ENCODE measurements at regions not wholly inside any gene's neighbourhood (a gene's known extent, or its start where the extent isn't known, plus 50 kb on each side); places are given as distances from the start of the nearest gene placed in this dataset.
A peak's percentile ranks its signal among the peaks of the same experiment; 100 is the strongest.

DNA sequence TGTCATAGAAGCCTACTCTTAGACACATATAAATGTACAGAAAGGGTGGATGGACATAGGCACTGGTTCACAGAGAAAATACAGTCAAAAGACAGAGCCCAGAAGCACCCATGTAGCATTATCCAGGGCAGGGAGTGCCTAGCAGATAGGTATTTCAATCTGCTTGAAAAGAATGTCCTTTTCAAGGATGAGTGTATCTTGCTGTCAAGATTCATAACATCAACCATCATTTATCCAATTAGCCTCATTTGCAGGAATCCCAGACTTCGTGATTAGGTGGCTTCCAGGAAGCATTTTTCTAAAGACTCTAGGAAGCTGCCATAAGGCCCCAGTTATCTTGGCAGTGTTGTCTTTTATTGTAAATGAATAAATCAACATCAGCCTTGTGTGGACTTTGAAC, 55.6 kb downstream of the SCN11A start:
- ChIA-PET POLR2A (ENCODE audit: unreplicated experiment) (no interaction called here), CTCF (no interaction called here)
- dilution Hi-C loops (cut with HindIII; ENCODE audit: low sequenced_read_pairs, unreplicated experiment): no loop called here
- in situ Hi-C loops (cut with MboI; ENCODE audit: low sequenced_read_pairs): loop anchor here (10.0 kb wide), 1 partner anchor 471 kb away; no protein-coding TSS in a partner anchor
- Histone ChIP-seq H4K20me1 (ENCODE audit: insufficient read depth, low read length) (no peaks in the 10 kb centered on the region), H3K56ac (ENCODE audit: extremely low read depth, insufficient read depth, low read length) (no peak overlapping the region), H3K23ac (ENCODE audit: low read depth, low read length) (no peak overlapping the region; the same call in 1 of the 2 replicates), H3K18ac (ENCODE audit: low read depth, low read length) (no peak overlapping the region; the same call in 1 of the 2 replicates), H2BK5ac (ENCODE audit: low read depth, low read length, poor library complexity, severe bottlenecking) (no peak overlapping the region), H4K91ac (ENCODE audit: insufficient read depth, low read depth, low read length) (0 out of 2 replicates have a peak overlapping the region, but pooled peaks have one; percentile 6), H3K79me1 (ENCODE audit: low read depth in 1 of 2, low read length in 2 of 2) (no peaks in the 10 kb centered on the region), H3K9ac (ENCODE audit: low read depth, low read length) (no peak overlapping the region), H3K14ac (replicated peaks; ENCODE audit: low read depth, low read length) (no peak overlapping the region), H3K9me1 (ENCODE audit: insufficient read depth, low read length) (peaks cover 7% of the 10 kb centered on the region), H3K4me3 (ENCODE audit: insufficient read depth, low read depth, low read length) (no peak overlapping the region), H2BK120ac (ENCODE audit: low read depth, low read length) (peak overlapping the region; percentile 25), H2BK15ac (ENCODE audit: low read depth, low read length) (peak overlapping the region; percentile 84; the same call in 1 of the 3 replicates), H4K8ac (ENCODE audit: low read depth in 2 of 2, low read length in 2 of 2) (no peak overlapping the region), H4K5ac (ENCODE audit: low read depth, low read length) (no peak overlapping the region), H3K27me3 (ENCODE audit: control insufficient read depth, insufficient read depth, low read length) (no peaks in the 10 kb centered on the region), H3K27ac (ENCODE audit: insufficient read depth, low read length) (no peak overlapping the region), H2AK9ac (replicated peaks; ENCODE audit: low read depth, low read length, poor library complexity) (no peak overlapping the region), H2AK5ac (ENCODE audit: low read depth, low read length) (peak overlapping the region; percentile 1; the same call in 1 of the 2 replicates), H3K4ac (ENCODE audit: low read depth, low read length) (peak overlapping the region; percentile 25; the same call in 1 of the 2 replicates), H2AFZ (replicated peaks; ENCODE audit: low read length, poor library complexity) (no peak overlapping the region), H2BK20ac (ENCODE audit: low read depth, low read length) (peak overlapping the region; percentile 91), H3K4me1 (ENCODE audit: control insufficient read depth, insufficient read depth, low read length) (peaks cover 16% of the 10 kb centered on the region), H3K9me3 (ENCODE audit: control insufficient read depth, insufficient read depth, low read length) (no peaks in the 10 kb centered on the region), H3K36me3 (ENCODE audit: control insufficient read depth, insufficient read depth, low read length) (no peaks in the 10 kb centered on the region), H3K4me2 (ENCODE audit: low read depth, low read length) (no peak overlapping the region)
- TF ChIP-seq, protein P1, sequence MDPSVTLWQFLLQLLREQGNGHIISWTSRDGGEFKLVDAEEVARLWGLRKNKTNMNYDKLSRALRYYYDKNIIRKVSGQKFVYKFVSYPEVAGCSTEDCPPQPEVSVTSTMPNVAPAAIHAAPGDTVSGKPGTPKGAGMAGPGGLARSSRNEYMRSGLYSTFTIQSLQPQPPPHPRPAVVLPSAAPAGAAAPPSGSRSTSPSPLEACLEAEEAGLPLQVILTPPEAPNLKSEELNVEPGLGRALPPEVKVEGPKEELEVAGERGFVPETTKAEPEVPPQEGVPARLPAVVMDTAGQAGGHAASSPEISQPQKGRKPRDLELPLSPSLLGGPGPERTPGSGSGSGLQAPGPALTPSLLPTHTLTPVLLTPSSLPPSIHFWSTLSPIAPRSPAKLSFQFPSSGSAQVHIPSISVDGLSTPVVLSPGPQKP (IDR thresholded peaks at IDR 0.05; ENCODE audit: borderline replicate concordance, low read depth, low read length): no peak
- TF ChIP-seq RFX5 (IDR thresholded peaks at IDR 0.05; ENCODE audit: low read depth, low read length) (no peak), RAD21 (IDR thresholded peaks at IDR 0.05; ENCODE audit: low read length) (no peak), MAFK (IDR thresholded peaks at IDR 0.05; ENCODE audit: low read depth, low read length) (no peak), FOS (IDR thresholded peaks at IDR 0.05; ENCODE audit: low read depth, low read length) (no peak), POLR2A (IDR thresholded peaks at IDR 0.05; ENCODE audit: low read depth, low read length) (no peak), MAZ (IDR thresholded peaks at IDR 0.05; ENCODE audit: borderline replicate concordance, low read depth, low read length) (no peak)
- TF ChIP-seq, protein P2, sequence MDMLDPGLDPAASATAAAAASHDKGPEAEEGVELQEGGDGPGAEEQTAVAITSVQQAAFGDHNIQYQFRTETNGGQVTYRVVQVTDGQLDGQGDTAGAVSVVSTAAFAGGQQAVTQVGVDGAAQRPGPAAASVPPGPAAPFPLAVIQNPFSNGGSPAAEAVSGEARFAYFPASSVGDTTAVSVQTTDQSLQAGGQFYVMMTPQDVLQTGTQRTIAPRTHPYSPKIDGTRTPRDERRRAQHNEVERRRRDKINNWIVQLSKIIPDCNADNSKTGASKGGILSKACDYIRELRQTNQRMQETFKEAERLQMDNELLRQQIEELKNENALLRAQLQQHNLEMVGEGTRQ (IDR thresholded peaks at IDR 0.05; ENCODE audit: low read depth, low read length): no peak
- TF ChIP-seq, protein P3, sequence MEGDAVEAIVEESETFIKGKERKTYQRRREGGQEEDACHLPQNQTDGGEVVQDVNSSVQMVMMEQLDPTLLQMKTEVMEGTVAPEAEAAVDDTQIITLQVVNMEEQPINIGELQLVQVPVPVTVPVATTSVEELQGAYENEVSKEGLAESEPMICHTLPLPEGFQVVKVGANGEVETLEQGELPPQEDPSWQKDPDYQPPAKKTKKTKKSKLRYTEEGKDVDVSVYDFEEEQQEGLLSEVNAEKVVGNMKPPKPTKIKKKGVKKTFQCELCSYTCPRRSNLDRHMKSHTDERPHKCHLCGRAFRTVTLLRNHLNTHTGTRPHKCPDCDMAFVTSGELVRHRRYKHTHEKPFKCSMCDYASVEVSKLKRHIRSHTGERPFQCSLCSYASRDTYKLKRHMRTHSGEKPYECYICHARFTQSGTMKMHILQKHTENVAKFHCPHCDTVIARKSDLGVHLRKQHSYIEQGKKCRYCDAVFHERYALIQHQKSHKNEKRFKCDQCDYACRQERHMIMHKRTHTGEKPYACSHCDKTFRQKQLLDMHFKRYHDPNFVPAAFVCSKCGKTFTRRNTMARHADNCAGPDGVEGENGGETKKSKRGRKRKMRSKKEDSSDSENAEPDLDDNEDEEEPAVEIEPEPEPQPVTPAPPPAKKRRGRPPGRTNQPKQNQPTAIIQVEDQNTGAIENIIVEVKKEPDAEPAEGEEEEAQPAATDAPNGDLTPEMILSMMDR (conservative IDR thresholded peaks at IDR 0.05; ENCODE audit: low read depth, low read length): no peak
- no peak for DNase-seq
- BruUV-seq (replicated peaks): no TSS peak
- intact Hi-C loops (cut with micrococcal nuclease): loop anchor here (5.0 kb wide), 1 partner anchor 349 kb away; the partner anchor contains the start of gene SCN5A
- no peak for ATAC-seq (ENCODE audit: low read depth)
- no CpG with 5 or more reads among the region's 1 CpG for WGBS, 2 experiments (ENCODE audit: extremely low coverage in 2 of 2, insufficient read length in 1 of 2)

Measured in IMR-90 (cell line).